ENCODE measurements at regions not wholly inside any gene's neighbourhood (a gene's known extent, or its start where the extent isn't known, plus 50 kb on each side); places are given as distances from the start of the nearest gene placed in this dataset.

- no peak for DNase-seq
These were observed 193.0 kb downstream of the C12orf50 start for GRCh38 chr12:87836190-87836589.

DNA sequence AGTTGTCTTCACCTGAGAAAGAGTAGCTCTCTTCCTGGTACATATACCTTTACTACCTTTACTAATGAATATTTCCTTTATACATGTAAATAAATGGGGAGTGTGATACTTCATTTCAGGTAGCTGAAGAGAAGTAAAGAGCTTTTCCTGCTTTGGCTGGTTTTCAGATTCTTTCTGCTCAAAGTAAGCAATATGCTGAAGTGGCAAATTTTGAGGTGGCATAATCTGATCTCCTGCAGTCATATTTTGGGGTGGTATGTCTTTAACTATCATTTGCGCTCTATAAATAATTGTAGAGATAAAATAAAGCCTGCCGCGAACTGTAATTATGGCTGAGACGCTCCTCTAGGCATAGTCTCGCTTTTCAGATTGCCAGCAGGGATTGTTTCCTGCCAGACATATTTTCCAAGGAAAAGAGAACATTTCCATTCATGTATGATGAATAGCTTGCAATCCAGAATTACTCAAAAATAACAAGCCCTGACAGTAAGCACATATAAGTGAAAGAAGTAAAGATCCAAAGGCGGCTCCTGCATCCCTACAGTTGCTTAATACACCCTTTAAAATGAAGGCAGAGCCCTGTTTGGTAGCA, 200.7 kb downstream of the C12orf50 start:
- DNase-seq: no peak

DNA sequence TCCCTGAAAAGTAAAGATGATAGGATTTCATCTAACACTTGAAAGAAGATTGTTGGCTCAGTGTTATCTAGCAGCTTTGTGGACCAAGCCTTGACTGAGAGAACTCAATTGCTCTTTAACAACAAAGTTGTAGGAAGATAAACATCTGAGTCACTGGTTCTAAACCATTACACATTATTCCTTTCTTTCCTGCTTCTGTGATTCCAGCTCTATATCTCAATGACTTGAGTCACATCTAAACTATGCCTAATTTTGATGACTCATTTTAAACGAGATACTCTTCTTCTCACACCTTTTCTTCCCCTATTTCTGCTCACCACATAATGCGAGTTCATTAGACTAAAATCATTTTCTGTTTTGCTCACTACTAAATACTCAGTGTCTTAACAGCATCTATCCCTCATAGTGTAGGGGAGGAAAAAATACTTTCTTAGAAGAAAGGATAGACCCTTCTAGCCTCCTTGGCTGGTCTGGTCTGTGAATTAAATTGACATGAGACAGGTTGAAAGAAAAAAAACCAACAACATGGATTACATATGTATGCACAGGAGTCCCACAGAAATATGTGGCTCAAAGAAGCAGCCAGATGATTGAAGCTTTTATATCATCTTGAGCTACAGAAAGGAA, 201.4 kb downstream of the C12orf50 start:
- DNase-seq: no peak

DNA sequence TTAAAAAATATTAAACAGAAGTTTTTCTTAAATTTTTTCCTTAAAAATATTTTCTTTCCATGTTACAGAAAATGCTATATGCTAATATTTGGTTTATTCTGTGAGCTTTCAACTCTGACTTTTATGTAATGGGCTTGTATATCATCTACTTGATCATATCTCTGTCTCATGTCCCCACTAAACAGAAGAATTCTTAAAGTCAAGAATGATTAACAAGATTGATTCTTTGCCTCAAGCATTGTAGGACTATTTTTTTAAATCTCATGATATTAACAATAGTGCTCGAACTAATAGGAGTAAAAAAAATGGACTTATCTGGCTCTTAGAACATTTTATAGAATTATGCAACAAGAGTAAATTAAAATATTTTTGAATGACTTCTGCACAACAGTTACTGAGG, 206.3 kb downstream of the C12orf50 start:
- DNase-seq: no peak

DNA sequence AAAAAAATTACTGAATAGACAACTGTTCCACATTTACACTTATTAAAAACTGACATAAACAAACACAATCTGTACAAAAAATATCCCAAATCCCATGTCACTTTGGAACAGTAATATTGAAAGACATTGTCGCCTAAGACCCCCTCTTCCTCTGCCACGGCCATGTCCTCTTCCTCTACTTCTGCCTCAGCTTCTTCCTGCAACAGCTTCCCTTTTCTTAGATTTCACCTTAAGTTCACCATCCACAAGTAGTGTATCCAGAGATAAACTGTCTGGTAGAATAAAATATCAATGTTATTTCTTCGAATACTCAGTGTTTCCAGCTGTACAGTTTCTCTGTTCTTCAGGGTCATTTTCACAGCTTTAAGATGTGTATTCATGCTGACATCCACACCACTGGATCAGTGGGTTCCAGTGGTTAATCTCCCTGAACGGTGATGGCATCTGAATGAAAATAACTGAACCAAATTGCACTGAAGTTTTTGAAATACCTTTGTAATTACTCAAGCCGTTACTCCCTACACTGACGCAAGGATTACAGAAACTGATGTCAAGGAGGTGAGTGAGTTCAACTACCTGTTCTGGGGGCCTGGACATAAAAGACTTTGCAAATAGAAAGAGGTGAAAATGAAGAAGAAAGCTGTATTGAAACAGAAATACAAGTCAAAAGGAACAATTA, 208.5 kb downstream of the C12orf50 start:
- DNase-seq: peak; percentile 21

- DNase-seq: no peak
These were observed 210.8 kb downstream of the C12orf50 start for GRCh38 chr12:87818441-87818840.

DNA sequence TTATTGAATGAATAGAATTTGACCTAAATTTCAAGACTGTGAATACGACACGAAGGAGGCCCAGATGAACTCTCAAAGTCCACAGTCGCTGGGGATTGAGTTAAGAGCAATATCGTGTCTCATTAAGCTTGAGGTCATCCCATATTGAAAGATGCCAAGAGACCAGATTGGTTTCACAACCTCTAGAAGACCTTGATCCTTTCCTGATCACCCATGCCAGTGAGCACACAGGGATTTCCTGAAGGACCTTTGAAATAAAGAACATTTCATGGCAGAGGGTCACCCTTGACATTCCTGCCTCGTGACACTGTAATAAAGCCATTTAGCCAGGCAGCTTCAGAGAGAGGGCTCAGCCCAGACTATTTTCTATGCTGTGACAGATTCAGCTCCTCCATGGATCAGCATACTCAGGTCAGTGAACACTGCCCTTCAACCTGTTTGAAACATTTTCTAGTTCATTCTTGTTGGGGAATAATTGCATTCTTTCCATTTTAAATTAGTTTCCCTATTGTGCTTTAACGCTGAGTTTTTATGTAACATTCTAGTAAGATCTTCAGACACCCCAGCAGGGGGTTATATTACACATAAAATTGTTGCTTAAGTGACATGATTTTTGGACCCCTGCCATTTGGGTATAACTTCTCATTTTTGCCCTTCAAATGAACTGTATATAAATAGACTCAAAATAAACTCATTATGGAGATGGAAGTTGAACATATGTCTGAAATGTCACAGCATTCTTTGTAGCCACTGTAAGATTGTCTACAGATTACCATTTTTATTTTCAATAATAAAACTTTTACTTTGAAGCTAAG, 213.2 kb downstream of the C12orf50 start:
- DNase-seq: peak; percentile 46

DNA sequence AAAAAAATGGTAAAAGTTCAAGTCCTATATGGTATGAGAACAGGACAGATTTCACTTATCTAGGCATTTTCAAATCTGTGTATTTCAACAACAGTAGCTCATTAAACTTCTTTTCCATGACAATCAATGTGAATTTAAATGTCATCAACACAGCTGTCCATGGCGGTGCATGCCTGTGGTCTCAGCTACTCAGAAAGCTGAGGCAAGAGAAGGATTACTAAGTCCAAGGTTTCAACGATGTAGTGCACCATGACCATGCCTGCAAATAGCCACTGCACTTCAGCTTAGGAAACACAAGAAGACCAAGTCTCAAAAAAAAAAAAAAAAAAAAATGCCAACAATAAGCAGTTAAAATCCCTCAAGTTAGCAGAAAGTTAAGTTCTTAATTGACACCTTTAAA, 214.6 kb downstream of the C12orf50 start:
- no peak for DNase-seq

DNA sequence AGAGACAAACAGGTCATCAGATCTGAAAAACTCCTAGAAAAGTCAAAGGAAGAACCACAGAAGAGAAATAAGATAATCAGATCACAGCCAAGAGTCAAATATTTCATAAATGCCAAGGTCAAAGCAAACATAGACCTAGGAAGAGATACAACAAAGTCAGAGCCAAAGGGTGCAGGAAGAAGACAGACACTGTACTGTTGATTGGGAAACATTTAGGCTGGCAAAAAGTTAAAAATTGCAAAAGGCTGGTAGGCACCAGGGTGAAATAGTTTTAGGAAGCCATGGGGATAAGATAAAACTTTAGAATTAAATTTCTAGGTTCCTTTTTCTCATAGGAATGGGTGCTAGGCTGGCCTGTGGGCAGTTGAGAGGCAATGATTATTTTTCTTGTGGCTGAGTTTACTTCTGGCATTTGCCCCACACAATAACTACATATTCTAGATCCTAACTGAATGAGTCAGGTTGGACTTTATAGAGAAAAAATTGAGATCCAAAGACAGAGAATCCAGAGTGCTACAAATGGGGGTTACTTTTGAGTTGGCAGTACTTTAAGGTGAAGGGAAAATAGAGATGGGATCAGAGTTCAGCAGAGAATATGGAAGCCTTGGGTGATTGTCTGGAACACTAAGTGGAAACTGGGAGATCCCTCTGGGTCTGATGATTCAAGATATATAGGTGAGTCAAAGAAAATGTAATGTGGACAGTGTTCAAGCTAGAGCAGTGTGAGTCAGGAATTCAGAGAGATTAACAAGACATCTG, 215.5 kb downstream of the C12orf50 start:
- DNase-seq: no peak

DNA sequence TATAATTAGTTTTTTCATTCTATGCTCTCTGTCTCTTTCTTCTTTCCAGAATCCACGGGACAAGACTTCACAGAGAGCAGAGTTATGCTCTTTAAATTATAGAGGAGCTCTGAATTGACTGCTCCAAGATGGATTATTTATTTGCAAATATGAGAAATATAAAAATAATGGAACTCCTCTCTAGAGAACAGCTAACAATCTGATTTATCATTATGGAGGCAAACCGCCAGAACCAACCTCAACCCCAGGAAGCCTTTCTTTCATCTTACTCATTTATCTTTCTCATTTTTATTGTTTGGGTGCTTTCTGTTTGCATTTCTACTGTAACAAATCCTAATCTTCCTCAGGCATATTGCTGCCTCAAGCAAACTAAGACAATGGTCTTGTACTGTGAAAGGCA, 216.5 kb downstream of the C12orf50 start:
- no peak for DNase-seq

DNA sequence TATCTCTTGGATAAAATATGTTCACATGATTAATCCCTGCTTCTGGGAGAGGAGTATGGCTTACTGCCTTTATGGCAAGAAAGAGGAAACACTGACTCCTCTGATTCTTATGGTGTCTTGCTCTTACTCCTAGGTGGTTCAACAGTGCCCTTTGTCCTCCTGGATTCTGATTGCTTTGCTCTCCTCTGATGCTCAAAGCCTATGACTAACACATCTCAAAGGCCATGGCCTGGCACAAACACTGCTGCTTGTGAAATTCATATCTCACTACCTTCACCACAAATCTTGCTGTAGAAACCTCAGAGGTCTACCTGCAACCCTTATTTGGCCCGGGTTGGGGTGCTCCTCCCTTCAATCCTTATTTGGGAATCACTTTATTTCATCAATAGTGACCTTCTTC, 217.2 kb downstream of the C12orf50 start:
- DNase-seq: no peak

DNA sequence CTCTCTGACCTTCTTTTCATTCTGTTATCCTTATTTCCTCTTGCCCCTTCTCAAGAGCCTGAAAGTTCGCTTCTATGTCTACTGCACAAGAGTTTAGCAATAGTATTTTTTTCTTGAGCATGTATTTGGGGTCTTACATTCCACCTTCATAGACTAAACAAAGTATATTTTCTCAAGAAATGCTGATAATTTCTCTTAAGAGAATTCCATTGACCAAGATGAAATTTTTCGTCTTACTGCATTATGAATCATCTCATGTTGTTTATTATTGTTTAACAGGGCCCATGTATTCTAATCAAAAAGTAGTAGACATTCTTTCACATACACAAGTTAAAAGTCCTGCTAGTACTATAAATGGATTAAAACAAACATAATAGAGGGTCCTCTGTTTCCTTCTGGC, 219.3 kb downstream of the C12orf50 start:
- DNase-seq: no peak

DNA sequence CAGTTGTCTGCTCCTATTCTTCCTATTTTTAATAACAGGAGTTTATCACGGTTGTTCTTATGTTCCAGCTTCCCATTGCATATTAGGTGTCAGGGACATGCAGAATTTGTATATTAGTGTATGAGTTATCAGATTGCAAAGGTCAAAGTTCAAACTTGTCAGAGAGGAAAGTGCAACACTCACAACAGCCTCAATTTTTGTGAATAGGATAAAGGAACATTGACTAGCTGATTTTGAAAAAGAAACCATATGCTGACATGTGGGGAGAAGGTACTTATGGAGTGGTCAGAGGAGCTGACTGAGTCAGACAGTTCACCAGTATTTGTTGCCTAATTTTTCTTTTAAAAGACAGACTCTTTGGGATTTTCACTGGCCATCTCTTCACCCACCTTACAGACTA, 222.1 kb downstream of the C12orf50 start:
- DNase-seq: no peak

DNA sequence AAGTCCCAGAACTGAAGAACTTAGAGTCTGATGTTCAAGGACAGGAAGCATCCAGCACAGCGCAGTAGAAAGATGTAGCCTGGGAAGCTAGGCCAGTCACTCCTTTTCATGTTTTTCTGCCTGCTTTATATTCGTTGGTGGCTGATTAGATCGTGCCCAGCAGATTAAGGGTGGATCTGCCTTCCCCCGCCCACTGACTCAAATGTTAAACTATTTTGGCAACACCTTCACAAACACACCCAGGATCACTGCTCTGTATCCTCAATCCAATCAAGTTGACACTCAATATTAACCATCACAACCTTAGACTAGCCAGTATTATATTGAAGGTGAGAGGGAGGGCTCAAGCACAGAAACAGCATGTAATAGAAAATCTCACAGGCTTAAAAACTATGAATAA, 222.9 kb downstream of the C12orf50 start:
- DNase-seq: no peak

DNA sequence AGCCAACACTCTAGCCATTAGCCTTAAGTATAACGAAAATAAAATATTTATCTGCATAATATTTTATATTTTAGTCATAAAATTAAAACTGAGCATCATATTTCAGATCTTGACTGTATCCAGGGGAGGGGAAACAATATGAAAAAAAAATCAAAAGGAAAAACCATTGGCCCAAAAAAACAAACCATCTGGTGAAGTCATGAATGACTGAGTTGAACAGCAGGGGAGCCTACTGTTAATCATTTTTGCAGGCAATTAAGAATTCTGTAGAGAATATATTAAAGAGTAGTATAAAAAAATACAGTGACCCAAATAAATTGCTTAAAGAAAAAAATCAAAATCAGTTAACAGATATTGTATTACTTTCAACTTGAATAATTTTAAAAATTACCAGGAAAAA, 224.8 kb downstream of the C12orf50 start:
- DNase-seq: no peak

- DNase-seq: no peak
These were observed 226.5 kb downstream of the C12orf50 start for GRCh38 chr12:87802721-87803011.

GRCh38 chr12:87801860-87802720, 227.1 kb downstream of the C12orf50 start:
- DNase-seq: no peak

GRCh38 chr12:87796961-87797516, 232.2 kb downstream of the C12orf50 start:
- no peak for DNase-seq

GRCh38 chr12:87795555-87795954, 233.6 kb downstream of the C12orf50 start:
- no peak for DNase-seq

GRCh38 chr12:87794854-87795253, 234.3 kb downstream of the C12orf50 start:
- DNase-seq: no peak

GRCh38 chr12:87793131-87793530, 236.1 kb downstream of the C12orf50 start:
- DNase-seq: no peak
